GM18508 (cell line): ENCODE measurements at regions not wholly inside any gene's neighbourhood (a gene's known extent, or its start where the extent isn't known, plus 50 kb on each side); places are given as distances from the start of the nearest gene placed in this dataset.

Experiments
- ATAC-seq: cut with Tn5 transposase; IDR thresholded peaks from one replicate; pipeline ENCODE4 v1.9.1; 2021; ENCODE audit warnings: moderate number of reproducible peaks; ENCODE audit not compliant: insufficient read depth, unreplicated experiment

DNA sequence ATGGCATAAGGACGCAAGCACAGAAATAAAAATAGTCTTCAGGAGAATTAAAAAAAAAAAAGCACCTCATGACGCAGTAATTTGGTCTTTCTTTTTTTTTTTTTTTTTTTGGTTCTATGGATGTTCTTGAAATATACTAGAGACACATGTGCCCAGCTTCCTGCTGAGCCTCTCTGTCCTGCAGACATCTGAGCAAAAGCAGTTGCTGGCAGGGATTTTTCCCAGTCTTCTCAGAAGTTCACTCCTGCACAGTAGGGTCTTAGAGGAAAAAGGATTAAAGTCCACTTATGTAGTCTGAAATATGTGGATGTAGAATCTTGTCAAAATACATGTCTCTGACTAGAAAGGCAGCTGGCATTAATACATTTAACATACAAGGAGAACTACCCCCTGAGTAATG, 1888.1 kb upstream of the SEL1L start:
- no peak for ATAC-seq

DNA sequence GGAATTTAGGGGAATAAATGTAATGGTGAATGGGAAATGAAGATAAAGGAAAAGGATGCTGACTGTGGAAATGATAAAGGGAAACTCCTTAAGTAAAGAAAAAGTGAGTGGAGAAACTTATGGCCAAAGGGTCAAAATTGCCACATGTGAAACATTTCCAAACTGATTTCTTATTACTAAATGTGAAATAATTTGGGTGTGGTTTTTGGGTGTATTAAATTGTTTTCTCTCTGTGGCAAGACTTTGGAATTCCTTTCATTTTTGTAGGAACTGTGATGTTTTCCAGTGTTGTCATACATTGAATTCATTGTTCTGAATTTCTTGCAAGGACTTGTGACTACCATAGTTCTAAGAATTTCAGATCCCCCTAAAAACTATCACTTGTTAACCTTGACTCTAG, 1891.5 kb upstream of the SEL1L start:
- no peak for ATAC-seq

DNA sequence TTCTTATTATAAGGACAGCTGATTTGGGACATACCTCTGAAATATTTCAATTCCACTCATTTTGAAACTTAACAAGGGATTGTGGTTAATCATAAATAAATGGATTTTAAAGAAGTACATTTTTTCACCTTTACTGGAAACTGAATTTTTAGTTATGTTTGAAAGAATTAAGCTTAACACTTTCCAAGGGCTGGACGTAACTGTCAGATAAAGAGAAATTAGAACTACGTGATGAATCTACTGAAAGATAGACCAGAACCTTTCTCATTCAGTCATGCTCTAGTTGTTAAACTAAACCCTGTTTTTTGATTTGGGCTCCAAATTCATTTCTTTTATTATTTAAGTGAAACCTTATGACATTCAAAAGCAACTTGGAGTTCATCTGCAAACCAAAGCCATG, 1892.1 kb upstream of the SEL1L start:
- ATAC-seq: no peak

DNA sequence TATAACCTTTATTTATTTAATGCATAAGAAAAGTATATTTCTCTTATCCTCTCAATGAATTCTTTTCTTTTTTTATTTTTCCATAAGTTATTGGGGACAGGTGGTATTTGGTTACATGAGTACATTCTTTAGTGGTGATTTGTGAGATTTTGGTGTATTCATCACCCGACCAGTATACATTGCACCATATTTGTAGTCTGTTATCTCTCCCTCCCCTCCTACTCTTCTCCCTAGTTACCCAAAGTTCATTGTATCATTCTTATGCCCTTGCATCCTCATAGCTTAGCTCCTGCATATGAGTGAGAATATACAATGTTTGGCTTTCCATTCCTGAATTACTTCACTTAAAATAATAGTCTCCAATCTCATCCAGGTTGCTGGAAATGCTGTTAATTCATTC, 1900.0 kb upstream of the SEL1L start:
- ATAC-seq: no peak

DNA sequence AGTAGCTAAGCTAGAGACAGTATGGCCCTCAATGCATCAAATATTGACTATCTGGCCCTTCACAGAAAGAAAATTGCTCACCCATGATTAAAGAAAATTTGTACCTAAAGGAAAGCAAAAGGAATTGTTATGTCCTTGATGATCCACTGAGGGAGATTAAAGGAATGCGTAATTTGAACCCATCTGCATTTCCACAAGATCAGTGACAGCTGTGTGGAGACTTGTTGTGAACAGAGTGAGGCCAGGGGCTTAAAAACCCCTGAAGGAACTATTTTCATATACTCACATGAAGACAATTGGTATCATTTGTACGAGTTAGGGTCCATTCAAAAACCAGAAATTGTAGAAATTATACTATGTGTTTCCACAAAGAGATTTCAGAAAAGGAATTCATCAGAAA, 1908.1 kb upstream of the SEL1L start:
- ATAC-seq: no peak

DNA sequence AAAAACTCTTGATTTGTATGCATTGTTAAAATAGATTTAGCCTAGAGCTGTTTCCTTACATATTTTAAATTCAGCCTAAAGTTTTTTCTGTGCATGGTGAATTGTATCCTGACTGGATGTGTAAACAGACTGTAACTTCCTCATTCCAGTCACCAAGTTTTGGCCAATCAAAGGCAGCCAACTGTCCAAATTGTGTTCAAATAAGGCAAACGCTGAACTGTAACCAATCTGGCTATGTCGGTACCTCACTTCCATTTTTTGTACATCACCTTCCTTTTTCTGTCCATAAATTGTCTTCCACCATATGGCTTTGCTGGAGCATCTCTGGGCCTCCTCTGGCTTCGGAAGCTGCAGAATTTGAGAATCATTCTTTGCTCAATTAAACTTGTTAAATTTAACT, 1921.9 kb upstream of the SEL1L start:
- no peak for ATAC-seq

DNA sequence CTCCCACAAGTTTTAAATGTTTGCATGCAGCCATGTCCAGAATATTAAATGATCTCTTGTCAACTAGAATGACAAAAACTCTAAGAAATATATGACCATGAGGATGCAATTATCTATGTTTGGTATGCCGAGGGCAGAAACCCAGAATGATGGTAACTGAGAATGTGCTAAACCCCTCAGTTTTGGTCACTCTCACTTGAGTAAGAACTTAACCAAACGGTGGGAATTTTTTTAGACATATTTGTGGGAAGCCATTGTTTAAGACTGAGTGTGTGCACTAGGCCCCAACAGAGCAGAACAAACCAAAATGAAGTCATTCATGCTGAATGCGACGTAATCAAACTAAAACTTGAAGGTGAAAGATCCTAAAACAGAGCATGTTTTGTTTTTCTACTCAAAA, 1927.9 kb upstream of the SEL1L start:
- ATAC-seq: no peak

DNA sequence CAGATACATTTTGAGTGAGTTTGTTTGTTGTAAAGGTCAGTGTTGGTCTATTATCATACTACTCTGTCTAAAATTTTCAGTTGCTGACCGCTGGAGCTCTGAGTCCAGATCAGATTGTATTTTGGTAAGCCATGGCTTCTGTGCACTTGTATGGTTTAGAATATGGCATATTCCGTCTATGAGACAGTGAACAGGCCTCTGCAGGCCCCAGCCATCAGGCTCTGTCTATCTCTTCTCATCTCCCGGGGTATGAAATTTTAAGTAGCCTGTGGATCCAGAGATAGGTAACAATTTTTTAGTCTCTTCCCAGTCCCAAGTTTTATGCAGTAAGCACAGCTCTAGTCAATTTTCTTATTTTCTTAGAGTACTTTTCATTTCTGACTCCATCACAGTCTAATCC, 1929.1 kb upstream of the SEL1L start:
- no peak for ATAC-seq

DNA sequence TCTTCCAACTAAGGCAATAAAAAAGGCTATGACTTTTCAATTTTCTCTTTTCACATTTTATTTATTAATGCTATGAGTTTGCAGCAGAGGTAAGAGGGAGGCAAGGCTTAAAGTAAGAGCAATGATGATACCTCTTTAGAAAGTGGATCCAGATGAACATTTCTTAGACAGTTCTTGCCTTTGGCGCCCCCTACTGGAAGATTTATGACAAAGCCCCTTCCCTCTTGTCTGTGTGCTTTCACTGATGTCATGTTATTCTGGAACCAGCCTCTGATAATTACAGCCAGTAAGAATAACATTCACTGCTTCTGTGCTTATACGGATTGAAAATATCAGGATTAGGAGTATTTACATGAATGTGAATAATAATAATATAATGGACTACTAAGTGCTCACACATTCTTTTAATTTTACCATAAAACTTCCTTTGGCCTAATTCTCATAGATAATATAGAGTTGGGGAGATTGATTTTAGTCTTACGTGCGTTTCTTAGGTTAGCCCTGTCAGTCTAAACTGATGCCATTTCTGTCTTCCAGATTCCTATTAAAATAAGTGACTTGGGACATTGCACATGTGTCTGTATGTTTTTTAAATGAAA, 1929.9 kb upstream of the SEL1L start:
- ATAC-seq: no peak

DNA sequence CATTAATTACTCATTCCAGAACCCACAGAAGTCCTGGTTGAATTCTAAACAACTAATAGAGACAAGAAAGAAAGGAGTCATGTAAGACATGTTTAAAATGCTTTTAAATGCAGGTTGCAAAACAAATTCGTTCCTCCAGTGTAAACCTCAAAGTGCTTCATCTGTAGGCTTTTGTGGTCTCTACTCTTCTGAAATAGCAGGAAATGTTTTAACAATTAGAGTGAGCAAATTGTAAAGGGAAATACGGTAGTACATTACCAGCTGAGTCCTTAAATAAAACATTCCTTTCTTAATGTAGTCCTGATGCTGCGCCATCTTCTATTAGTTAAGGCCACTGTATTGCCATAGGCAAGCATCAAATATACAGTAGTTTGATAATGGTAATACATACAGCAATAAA, 1934.2 kb upstream of the SEL1L start:
- ATAC-seq: no peak

DNA sequence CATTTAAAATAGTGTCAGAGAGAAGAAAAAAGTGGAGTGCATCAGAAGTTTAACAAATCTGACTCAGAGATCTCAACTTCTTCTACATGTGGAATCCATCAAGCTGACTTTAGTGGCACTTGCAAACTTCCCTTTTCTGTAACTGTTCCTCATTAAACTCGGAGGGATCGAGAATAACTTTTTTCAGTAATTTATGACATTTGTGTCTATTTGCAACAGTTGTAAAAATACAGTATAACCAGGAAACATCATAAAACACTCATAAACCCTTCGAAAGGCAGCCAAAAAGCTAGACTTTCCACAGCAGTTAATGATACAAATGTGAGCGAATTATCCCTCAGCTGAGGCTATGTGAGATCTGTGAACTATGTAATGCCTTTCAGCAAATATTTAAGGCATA, 1936.8 kb upstream of the SEL1L start:
- no peak for ATAC-seq

DNA sequence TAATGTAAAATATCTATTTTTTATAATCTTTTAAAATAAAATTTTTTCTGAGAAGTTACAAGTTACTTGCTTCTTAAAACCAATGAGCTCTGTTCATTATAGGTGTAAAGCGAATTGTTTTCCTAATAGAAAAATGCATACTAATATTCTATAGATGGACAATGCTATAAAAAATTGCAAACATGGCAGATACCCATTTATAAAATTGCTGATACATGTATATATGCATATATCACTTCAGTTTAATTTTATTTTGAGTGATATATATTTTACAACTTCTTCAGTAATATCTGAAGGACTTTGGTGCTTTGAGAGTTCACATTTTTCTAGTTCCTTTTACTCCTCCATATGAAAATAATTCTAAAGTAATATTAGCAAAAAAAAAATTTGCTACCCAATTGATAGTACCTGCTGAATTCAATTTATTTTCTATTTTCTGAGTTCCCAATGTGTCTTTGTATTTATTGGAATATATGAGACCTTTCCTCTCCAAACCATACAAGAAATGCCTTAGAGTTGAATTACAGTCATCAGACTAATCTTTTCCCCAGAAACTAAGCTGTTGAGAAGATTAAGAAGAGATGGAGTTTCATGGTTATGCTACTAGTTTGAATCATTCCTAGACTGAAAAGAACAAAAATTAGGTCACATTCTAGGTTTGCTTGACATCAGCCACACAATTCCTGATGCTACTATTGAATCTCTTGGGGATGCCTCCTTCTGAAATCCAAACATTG, 1937.5 kb upstream of the SEL1L start:
- ATAC-seq: no peak

DNA sequence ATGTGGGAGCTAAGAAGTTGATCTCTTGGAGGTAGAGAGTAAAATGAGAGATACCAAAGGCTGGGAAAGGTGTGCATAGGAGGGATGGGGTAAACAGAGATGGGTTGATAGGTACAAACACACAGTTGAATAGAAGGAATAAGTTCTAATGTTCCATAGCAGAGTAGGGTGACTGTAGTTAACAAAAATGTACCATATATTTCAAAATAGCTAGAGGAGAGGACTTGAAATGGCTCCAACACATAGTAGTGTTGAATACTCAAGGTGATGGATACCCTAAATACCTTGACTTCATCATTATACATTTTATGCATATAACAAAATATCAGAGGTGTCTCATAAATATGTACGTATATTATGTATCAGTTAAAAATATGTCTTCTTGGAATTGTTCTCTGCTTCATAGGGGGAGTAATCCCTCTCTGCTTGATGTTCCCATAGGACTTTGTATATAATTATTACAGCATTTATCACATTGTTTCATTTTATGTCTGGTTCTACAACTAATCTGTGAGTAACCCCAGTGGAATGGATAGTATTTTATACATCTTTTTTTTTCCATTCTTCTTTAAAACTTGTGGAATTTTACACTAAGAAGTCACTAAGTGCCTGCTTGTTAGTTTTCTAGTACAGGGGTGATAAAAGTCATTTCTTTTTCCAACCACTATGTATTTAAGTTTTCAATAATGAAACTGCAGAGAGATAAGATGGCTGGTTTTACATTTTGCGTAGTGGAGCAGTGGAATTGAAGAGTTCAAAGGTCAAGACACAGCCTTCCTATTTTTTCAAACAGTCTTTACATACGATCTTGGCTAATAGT, 1940.0 kb upstream of the SEL1L start:
- no peak for ATAC-seq

DNA sequence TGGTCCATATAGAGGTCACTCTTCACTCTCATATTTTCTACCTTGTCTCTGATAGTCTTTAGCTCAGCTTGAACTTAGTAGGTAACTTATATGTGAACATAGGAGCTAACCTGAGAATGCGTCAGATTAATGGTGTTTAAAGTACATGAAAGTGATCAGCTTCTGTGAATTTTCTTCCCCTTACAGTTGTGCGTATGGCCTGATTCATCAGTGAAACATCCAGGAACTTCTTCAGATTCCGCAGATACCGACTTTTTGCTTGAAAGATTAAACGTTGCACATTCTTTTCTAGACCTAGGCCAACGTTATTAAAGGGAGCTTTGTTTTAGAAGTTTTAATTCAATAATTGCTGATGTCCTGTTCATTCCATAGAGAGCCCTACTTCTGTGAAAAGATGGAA, 1945.1 kb upstream of the SEL1L start:
- no peak for ATAC-seq

DNA sequence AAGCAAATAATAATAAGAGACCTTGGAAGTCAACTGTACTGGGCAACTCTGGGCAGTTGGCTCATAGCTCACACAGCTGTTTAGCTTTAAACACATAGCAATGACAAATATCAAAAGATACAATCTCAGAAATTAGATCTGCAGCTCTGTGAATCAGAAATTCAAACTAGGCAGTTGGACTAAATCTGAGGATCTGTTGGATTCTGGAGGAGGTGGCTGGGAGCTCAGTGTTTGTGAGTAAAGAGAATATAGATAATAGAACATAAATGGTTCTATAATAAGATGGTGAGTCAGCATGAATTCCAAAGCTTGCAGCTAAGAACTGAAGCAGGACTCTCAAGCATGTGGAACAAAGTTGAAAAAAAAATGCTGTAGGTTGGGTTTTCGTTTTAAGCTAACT, 1949.4 kb upstream of the SEL1L start:
- ATAC-seq: no peak

DNA sequence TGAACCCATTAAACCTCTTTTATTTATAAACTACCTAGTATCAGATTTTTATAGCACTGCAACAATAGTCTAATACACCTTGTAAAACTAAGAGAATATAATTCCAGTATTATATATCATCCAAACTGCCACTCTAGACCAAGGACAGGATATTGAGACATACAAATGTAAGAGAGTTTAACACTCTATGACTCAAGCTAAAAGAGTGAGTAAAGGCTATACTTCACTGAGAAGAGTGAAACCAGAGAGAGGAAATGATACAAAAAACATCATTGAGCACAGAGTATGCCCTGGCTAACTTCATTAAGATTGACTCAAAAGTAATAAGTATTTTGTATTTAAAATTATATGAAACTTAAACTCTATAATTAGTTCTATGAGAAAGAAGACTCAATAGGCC, 1951.9 kb upstream of the SEL1L start:
- no peak for ATAC-seq

DNA sequence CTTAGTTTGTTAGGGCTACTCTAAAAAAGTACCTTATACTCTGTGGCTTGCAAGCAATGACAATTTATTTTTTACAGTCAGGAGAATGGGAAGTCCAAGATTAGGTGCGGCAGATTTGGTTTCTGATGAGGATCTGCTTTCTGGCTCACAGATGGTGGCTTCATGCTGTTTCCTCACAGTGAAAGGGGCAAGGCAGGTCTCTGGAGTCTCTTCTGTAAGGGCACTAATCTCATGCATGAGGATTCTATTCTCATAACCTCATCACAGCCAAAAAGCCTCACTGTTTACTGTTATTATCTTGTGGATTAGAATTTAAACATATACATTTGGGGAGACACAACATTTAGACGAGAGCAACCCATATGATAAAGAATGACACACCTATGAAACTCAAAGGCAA, 1957.4 kb upstream of the SEL1L start:
- no peak for ATAC-seq

DNA sequence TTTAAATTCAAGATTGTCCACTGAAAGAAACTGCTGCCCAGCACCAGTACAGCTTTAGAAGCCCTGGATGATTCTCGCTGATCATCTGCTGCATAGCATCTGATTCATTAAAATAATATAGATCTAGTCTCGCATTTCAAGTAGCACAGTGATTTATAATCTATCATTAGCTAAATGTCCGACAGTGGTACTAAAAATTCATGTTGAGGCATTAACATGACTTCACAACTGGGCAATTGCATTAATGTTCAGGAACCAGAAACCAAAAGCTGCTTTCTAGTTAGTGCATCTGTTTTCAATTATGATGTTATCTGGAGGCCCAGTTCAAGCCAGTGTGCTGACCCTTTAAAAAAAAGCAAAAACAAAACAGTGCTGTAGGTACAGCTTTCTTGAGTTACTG, 1987.2 kb upstream of the SEL1L start:
- no peak for ATAC-seq

DNA sequence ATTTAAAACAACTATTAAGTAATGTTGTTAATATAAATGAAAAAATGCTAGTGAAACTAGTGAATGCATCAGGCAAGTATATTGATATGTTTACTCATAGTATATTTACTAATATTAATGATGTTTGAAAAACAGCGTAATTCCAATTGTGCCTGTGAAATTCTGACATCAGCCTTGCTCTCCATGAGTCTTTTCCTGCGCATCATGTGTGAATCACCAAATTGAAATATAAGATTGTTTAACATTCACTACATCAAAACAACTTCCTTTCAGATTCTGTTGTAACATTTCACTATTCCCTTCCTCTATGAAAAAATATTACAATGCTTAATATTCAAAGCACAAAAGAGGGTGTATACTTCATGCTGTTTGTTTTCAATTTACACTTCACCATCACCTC, 1995.9 kb upstream of the SEL1L start:
- ATAC-seq: no peak

DNA sequence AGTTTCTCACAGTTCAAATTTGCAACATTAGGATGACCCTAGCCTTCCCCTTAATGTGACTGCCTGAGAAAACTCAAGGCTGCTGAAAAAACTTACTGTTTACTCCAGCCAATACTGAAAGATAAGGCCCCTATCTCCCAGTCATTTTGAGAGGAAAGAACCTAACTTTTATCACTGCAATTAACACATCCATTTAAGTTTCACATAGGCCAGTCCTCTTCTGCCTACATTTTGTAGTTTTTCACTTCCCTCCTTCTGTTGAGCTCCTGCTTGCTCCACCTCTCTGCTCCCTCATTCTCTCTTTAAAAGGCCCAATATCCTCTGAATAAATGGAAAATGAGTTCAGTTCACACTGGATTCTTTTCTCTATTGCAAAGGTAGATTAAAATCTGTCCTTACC, 1996.2 kb upstream of the FLRT2 start:
- no peak for ATAC-seq

DNA sequence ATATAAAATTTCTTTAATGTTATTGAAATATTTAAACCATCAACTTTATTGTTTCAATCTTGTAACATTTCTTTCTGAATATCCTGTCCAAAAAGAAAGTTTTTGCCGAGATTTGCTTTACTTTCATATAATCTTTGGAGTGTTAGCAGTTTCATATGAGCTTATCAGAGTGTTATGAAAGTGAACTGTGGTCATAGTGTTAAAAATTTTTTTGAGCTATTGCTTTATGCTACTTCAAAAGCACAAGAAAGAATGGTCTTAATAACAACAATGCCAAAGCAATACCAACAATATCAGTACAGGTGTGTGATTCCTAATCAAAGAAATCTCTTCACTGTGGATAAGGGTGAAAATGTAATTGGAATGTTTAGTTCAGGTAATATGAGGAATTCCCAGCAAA, 1994.9 kb upstream of the FLRT2 start:
- ATAC-seq: no peak

DNA sequence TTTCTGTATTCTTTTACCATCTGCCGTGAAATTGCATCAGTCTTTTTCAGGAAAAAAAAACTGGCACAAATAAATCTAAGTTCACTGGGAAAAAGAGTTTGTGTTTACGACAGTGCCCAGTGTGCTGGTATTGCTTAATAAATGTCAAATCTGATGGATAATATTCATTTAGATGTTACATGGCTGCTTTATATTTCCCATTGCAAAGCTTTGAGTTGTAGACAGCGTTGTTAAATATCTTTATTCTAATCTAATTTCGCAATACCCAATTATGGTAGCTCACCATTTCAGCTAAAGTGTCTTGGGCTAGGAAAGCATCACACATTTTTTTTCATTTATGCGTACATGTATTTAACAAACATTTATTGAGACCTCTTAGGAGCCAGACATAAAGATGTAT, 1994.5 kb upstream of the FLRT2 start:
- ATAC-seq: no peak
